ENCODE measurements at regions not wholly inside any gene's neighbourhood (a gene's known extent, or its start where the extent isn't known, plus 50 kb on each side); places are given as distances from the start of the nearest gene placed in this dataset.

DNA sequence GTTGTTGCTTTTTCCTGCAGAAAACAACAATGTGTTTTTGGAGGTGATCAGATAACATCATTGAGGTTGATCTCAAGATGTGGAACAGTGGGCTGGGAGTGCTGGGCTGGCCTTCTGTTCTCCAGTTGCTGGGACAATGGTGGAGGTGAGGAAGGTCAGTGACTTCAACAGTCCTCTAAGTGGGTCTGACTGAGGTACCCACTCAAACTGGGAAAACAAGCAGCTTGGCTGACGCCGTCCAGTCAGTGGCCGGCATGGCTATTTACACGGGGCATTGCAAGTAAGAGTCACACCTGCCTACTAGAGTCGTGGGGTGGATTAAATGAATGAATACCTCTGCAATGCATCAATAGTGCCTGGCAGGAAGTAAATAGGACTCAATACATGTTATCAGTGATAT is 386.7 kb upstream of the ZFHX3 start:
- no peak overlapping the region for H3K4me3 ChIP-seq

DNA sequence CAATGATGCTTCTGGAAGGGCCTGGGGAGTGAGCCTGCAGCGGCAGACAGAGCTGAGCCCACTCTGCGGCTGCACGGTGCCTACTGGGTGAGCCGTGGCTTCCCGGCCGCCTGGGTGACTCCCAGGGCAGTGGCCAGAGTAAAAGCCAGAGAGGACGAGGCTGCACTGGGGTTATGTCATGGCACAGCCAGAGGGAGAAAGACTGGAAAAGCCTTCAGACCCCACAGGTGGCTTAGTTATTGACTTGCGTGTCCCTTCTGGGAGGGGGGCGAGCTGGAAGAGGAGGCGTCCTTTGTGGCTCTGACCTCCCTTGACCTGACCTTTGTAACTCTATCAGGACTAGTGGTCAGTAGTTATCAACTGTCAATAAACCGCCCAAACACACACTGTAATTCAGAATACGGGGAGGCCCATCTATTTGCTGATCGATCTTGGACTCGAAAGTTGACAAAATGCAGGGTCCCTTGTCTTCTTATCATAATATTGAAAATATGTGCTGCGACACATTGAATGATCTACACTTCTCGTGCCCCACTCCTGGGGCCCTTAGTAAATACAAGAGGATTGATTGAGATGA is 385.9 kb upstream of the ZFHX3 start:
- no peaks in the 10 kb centered on the region for H3K9me3 ChIP-seq (replicated peaks)
- no peaks in the 10 kb centered on the region for H3K27me3 ChIP-seq
- H3K27ac ChIP-seq: no peak overlapping the region
- H3K4me1 ChIP-seq: no peaks in the 10 kb centered on the region
- H3K36me3 ChIP-seq: no peaks in the 10 kb centered on the region
- H3K4me3 ChIP-seq: no peak overlapping the region
- DNase-seq: no peak

More for the DNA sequence above, 386.7 kb upstream of the ZFHX3 start:
- no peaks in the 10 kb centered on the region for H3K9me3 ChIP-seq (replicated peaks)
- no peak for DNase-seq
- no peaks in the 10 kb centered on the region for H3K27me3 ChIP-seq
- no peaks in the 10 kb centered on the region for H3K4me1 ChIP-seq
- H3K27ac ChIP-seq: no peak overlapping the region
- H3K36me3 ChIP-seq: no peaks in the 10 kb centered on the region

DNA sequence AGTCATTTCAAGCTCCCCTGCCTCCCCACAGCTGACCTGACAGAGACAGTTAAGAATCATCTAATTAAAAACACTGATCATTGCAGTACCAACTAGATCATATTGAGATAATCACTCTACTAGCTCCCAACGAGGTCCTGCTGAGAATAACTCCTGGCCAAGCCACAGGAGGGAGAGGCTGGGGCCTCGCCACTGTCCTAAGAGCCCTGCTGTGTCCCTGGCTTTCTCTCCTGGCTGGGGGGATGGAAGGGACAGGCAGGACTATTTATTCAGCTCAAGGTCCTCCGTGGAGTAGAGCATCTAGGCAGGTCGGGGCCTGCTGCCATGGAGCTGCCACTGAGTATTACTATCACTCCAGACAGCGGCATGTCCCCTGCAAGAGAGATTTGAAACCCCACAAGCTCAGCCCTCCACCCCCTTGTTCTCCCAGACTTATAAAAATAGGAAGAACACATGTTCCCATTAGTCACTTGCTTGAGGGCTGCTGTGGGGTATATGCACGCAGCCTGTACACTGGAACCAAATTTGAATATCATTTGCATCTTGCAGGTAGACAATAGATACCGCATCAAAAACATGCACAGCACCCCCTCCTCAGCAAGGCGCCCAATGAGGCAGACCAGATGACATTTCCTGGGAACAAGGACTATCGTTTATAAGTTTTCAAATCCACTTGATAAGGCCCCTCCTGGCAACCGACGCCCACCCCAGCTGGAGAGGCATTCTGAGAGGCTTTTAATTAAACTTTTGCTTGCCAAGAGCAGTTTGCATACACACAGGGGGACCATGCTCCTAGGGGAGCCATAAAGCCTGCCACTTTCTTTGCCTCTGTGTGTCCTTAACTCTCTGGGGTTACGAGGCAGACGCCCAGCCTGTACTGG is 385.2 kb upstream of the ZFHX3 start:
- no peaks in the 10 kb centered on the region for H3K9me3 ChIP-seq (replicated peaks)
- no peaks in the 10 kb centered on the region for H3K36me3 ChIP-seq
- H3K4me3 ChIP-seq: no peak overlapping the region
- no peak overlapping the region for H3K27ac ChIP-seq
- H3K4me1 ChIP-seq: no peaks in the 10 kb centered on the region
- no peak for DNase-seq
- H3K27me3 ChIP-seq: no peaks in the 10 kb centered on the region

DNA sequence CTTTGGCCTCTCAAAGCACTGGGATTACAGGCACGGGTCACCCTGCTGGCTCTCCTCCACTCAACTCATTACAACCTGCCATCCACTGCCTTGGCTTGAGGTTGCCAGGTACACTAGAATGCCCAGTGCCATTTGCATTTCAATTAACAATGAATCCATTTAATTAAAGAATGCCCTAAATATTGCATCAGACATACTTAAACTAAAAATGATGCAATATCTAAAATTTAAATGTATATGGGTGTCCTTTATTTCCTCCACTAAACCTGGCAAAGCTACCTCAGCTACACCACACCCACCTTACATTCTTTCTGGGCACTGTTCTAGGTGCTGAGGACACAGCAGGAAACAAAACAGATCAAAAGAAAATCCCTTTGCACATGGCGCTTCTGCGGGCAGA is 382.2 kb upstream of the ZFHX3 start:
- no peaks in the 10 kb centered on the region for H3K36me3 ChIP-seq
- no peak overlapping the region for H3K4me3 ChIP-seq
- no peaks in the 10 kb centered on the region for H3K27me3 ChIP-seq
- DNase-seq: no peak
- H3K4me1 ChIP-seq: no peaks in the 10 kb centered on the region
- no peak overlapping the region for H3K27ac ChIP-seq
- H3K9me3 ChIP-seq (replicated peaks): no peaks in the 10 kb centered on the region

DNA sequence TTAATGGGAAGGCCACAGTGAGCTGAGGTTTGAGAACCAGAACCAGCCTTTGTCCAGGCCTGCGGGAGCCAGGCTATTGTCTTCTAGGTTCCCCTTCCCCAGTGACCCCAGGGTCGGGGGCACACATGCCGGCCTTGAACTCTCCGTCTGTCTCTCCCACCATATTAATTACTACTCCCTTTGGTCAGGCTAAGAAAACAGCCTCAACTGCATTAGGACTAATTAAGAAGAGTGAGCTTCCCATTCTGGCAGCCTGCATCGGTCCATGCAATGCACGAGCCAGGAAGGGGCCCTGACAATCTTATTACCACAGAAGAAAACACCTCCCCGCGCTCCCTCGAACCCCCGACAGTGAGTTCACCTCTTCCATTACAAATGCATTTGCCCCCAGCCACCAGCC is 380.2 kb upstream of the ZFHX3 start:
- Histone ChIP-seq H3K9me3 (replicated peaks) (no peaks in the 10 kb centered on the region), H3K27ac (no peak overlapping the region), H3K36me3 (no peaks in the 10 kb centered on the region), H3K4me1 (no peaks in the 10 kb centered on the region), H3K27me3 (no peaks in the 10 kb centered on the region), H3K4me3 (no peak overlapping the region)
- DNase-seq: no peak

DNA sequence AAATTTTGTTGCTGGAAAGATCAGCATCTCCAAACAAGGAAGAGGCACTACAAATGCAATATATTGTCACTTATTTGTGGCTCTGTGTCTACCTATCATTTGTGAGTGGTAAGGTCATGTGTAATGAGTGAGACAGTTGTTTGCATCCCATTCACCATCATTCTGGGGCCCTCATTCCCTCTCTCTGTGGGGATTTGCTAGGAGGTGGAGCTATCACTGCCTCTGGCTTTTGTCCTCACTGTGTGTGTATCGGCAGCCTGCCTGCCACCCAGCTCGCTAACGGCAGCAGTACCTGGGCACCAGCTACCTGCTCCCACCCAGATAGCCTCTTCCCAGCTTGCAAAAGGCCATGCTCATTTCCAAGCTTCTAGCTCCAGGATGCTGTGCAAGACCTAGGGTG is 379.2 kb upstream of the ZFHX3 start:
- Histone ChIP-seq H3K36me3 (no peaks in the 10 kb centered on the region), H3K4me3 (no peak overlapping the region), H3K4me1 (no peaks in the 10 kb centered on the region), H3K27ac (no peak overlapping the region), H3K9me3 (replicated peaks) (no peaks in the 10 kb centered on the region), H3K27me3 (no peaks in the 10 kb centered on the region)
- DNase-seq: no peak

DNA sequence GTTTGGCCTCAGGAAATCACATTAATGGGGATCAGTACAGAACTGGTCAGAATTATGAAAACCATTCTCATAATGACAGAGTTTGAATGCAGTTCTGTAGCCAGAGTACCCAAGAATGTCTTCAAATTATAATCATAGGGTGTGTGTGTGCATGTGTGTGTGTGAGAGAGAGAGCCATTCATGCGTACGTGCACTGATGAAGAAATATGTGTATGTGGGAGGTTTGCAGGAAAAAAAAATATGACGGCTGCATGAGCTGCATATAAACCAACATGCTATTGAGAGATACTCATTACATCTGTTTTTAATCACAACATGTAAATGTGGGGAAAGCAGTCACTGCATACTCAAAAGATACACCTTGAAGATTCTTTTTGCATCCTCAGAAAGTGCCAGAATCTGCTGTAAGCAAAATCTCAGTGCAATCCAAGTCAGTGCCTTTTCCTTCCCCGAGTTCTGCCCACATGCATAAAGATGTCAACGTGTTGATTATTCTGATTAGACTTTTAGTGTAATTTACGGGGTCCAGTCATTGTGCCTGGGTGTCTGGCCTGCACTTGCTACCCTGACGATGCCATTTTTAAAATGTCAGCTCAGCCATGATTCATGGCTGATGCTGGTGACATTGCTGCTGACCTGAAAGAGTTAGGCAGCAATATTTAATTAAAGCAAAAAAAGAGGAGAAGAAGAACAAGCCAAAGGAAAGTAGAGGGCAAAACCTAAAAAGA is 378.7 kb upstream of the ZFHX3 start:
- Histone ChIP-seq H3K27me3 (no peaks in the 10 kb centered on the region), H3K36me3 (no peaks in the 10 kb centered on the region), H3K4me3 (no peak overlapping the region), H3K9me3 (replicated peaks) (no peaks in the 10 kb centered on the region), H3K4me1 (no peaks in the 10 kb centered on the region), H3K27ac (no peak overlapping the region)
- DNase-seq: no peak

DNA sequence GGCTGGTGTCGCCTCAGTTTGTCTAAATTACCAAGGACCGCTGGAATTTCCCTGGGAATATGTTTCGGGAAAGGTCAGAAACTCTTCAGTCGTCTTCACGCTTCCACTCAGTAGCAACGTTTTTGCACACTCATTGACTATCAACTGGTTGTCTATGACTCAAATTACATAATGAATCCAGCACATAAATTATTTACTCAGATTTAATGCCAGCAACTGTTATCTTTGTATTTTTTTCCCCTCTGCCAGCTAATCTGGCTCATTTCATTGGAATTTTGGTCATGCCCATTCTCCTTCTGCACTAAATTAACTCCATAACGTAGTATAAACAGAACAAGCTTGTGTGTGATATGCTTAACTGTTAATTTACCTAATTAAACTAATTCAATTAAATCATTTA is 372.7 kb upstream of the ZFHX3 start:
- Histone ChIP-seq H3K36me3 (no peaks in the 10 kb centered on the region), H3K9me3 (replicated peaks) (no peaks in the 10 kb centered on the region), H3K4me1 (no peaks in the 10 kb centered on the region), H3K27me3 (no peaks in the 10 kb centered on the region), H3K27ac (no peak overlapping the region), H3K4me3 (no peak overlapping the region)
- no peak for DNase-seq

DNA sequence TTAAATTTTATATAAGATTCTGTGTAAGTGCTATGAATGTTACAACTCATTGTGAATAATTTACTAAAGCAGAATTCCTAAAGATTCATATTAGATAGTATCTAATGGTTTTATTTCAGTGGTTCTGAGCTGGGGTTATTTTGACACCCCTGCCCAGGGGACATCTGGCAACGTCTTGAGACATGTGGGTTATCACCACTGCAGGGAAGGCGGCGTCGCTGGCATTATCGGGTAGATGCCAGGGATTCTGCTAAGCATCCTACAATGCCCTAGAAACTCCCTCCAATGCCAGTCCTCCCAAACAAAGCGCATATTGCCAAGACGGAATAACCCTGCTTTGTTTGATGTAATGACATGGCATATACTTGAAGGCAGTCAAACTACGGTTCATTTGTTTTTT is 372.3 kb upstream of the ZFHX3 start:
- Histone ChIP-seq H3K36me3 (no peaks in the 10 kb centered on the region), H3K27ac (no peak overlapping the region), H3K9me3 (replicated peaks) (no peaks in the 10 kb centered on the region), H3K4me1 (no peaks in the 10 kb centered on the region), H3K27me3 (no peaks in the 10 kb centered on the region), H3K4me3 (no peak overlapping the region)
- DNase-seq: no peak

DNA sequence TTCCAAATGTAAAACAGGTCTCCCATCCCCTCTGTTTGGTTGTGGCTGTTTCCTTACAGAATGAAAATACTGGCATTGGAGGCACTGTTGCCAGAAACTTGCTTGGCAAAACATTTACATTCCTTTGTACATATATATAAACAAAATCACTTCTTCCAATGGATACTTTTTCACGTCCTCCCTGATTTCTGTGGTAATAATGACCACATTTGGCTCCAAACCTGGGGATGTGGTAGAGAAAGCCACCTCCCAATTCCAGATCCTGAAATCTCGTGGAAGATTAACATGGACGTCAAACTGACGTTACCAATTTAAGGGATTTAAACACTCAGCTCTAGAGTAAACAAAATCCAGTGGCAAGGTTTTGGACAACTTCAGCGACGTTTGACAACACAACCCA is 370.8 kb upstream of the ZFHX3 start:
- H3K4me1 ChIP-seq: no peaks in the 10 kb centered on the region
- H3K4me3 ChIP-seq: no peak overlapping the region
- H3K36me3 ChIP-seq: no peaks in the 10 kb centered on the region
- DNase-seq: no peak
- H3K9me3 ChIP-seq (replicated peaks): no peaks in the 10 kb centered on the region
- H3K27me3 ChIP-seq: no peaks in the 10 kb centered on the region
- H3K27ac ChIP-seq: no peak overlapping the region

DNA sequence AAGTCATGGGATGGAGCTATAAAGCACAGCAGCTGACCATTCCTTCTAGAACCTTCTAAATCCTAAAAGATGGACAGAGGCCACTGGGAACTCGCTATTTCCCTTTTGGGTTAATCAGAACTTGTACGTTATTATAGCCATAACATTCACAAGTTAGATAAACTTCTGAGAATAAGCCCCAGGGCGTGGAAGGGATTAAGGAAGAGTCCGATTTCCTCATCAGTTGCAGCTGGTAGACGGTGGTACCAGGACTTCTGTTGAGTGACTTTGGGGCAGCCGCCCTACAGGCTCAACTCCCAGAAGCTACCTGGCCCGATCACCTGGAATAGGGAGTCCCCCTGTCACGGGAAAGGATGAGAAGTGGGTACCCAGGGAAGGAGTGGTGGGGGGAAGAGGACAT is 370.1 kb upstream of the ZFHX3 start:
- Histone ChIP-seq H3K9me3 (replicated peaks) (no peaks in the 10 kb centered on the region), H3K4me3 (no peak overlapping the region), H3K36me3 (no peaks in the 10 kb centered on the region), H3K4me1 (no peaks in the 10 kb centered on the region), H3K27me3 (no peaks in the 10 kb centered on the region), H3K27ac (no peak overlapping the region)
- DNase-seq: no peak

DNA sequence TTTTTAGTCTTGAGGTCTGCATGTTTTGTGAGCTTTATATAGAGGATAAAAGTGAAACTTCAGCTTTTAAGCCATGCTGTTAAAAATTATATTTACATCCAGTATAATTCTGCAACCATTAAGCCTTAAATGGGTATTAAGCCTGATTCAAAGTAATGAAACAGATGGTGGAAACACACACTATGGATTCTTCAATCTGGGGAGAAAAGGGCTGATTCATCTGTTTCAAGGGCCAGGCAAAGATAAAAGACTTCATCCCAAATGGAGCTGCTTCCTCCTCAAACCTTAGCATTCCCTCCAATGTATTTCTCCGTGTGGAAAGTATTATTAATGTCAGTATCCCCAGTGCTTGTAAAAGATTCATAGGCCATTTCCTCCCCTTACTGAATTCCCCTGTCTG is 367.4 kb upstream of the ZFHX3 start:
- Histone ChIP-seq H3K27ac (no peak overlapping the region), H3K4me1 (no peaks in the 10 kb centered on the region), H3K4me3 (no peak overlapping the region), H3K9me3 (replicated peaks) (no peaks in the 10 kb centered on the region), H3K27me3 (no peaks in the 10 kb centered on the region), H3K36me3 (no peaks in the 10 kb centered on the region)
- no peak for DNase-seq

DNA sequence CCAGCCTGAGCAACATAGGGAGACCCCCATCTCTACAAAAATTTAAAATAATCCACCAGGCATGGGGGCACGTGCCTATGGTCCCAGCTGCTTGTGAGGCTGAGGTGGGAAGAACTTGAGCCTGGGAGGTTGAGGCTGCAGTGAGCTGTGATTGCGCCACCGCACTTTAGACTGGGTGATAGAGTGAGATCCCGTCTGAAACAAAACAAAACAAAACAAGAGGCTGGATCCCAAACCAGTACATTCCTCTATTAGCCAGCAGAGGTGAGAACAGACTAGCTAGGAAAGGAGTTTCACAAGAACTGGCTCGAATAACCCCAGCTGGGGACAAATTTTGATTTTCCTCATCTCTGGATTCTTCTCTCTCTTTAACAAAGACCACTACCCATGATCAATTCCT is 366.7 kb upstream of the ZFHX3 start:
- H3K4me3 ChIP-seq: no peak overlapping the region
- no peaks in the 10 kb centered on the region for H3K36me3 ChIP-seq
- no peak overlapping the region for H3K27ac ChIP-seq
- H3K4me1 ChIP-seq: no peaks in the 10 kb centered on the region
- DNase-seq: no peak
- H3K27me3 ChIP-seq: no peaks in the 10 kb centered on the region
- H3K9me3 ChIP-seq (replicated peaks): no peaks in the 10 kb centered on the region

DNA sequence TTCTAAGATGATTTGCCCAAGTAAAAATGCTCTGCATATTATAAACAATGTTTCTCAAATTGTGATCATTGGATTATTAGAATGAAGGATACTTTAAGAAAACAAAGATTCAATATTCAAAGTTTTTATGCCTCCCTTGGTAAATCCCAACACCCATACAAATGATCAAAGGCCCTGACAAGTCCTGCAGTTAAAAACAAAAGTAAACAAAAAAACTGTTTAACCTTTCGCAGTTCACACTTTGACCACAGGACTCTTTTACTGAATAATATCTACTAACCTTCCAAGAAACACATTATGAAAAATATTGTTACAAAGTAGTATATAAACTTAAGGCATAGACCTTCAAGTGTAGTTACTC is 365.9 kb upstream of the ZFHX3 start:
- no peak for DNase-seq
- no peaks in the 10 kb centered on the region for H3K4me1 ChIP-seq
- no peaks in the 10 kb centered on the region for H3K36me3 ChIP-seq
- no peaks in the 10 kb centered on the region for H3K27me3 ChIP-seq
- H3K27ac ChIP-seq: no peak overlapping the region
- H3K9me3 ChIP-seq (replicated peaks): no peaks in the 10 kb centered on the region
- no peak overlapping the region for H3K4me3 ChIP-seq

DNA sequence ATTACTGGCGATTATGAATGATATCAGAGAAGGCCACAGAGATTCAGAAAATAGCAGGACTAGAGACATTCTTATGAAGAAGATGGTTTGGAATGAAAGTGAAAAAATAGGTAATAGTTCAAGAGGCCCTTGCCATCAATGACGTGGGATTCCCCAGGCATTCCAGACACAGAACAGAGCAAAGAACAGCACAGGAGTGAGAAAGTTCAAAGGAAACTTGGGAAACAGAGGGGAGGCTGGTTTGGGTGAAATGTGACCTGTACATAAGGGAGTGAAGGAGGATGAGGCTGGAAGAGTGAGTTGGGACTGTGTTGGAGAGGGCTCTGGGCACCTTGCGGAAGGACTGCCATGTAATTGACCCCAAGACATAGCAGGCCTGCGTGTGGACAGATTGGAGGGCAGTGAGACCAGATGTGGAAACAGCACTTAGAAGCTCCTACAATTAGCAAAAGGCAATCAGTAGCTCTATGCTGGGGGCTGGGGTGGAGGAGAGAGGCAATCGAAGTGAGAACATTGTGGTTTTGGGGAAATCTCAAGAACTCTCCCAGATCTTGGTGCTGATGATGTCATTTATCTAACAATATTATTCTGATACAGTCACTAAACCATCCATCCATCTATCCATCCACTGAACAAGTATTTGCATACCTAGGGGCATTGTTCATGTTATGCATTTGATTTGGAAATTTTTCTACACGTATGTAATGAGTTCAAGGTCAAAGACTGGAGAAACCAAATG is 365.3 kb upstream of the ZFHX3 start:
- Histone ChIP-seq H3K4me3 (no peak overlapping the region), H3K27me3 (no peaks in the 10 kb centered on the region), H3K36me3 (no peaks in the 10 kb centered on the region), H3K9me3 (replicated peaks) (no peaks in the 10 kb centered on the region), H3K4me1 (no peaks in the 10 kb centered on the region), H3K27ac (no peak overlapping the region)
- DNase-seq: no peak

Data from SJCRH30 (cell line).